ENCODE measurements at regions not wholly inside any gene's neighbourhood (a gene's known extent, or its start where the extent isn't known, plus 50 kb on each side); places are given as distances from the start of the nearest gene placed in this dataset.

DNA sequence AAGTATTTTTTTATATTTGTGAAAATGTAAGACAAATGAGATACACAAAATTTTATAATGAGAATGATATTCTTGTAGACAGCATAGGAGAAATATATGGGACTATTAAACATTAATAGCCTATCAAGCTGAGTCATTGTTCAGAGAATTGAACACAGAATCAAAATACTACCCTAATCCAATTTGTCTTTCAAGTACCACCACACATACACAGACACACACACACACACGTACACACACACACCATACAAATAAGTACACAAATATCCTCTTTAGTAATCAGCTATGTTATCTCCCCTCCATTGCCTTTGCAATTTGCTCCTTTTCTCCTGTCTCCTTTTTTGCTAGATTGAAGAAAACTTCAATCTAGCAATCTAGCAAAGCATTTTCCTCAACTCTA lies 499.3 kb downstream of the FOXG1 start:
- Histone ChIP-seq H3K4me3 (no peak overlapping the region), H3K27me3 (no peaks in the 10 kb centered on the region), H3K9me3 (no peaks in the 10 kb centered on the region), H3K4me1 (no peaks in the 10 kb centered on the region), H3K27ac (no peak overlapping the region), H3K36me3 (no peaks in the 10 kb centered on the region)
- TF ChIP-seq, protein P1, sequence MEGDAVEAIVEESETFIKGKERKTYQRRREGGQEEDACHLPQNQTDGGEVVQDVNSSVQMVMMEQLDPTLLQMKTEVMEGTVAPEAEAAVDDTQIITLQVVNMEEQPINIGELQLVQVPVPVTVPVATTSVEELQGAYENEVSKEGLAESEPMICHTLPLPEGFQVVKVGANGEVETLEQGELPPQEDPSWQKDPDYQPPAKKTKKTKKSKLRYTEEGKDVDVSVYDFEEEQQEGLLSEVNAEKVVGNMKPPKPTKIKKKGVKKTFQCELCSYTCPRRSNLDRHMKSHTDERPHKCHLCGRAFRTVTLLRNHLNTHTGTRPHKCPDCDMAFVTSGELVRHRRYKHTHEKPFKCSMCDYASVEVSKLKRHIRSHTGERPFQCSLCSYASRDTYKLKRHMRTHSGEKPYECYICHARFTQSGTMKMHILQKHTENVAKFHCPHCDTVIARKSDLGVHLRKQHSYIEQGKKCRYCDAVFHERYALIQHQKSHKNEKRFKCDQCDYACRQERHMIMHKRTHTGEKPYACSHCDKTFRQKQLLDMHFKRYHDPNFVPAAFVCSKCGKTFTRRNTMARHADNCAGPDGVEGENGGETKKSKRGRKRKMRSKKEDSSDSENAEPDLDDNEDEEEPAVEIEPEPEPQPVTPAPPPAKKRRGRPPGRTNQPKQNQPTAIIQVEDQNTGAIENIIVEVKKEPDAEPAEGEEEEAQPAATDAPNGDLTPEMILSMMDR (IDR thresholded peaks at IDR 0.05) = no peak
- no peak for DNase-seq
- intact Hi-C loops (cut with DNase I) = no loop called here
- ATAC-seq = no peak

DNA sequence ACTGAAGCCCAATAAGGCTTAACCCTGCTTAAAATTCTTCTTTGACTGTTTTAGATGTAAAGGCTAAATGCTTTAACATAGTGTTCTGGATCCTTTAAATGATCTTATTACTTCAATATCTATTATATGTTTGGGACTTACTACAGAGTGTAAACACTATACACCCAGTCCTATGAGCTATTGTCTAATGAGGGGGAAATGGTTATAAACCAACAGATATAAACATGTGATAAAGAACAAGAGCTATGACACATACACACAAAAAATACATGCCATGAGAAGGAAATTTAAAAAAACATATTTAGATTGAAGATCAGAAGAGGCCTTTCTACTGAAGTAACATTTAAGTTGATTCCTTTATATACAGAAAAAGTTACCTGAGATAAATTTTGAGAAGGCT lies 505.1 kb downstream of the FOXG1 start:
- H3K27ac ChIP-seq = no peak overlapping the region
- H3K4me3 ChIP-seq = no peak overlapping the region
- DNase-seq (no peak), ATAC-seq (no peak)
- H3K36me3 ChIP-seq = no peaks in the 10 kb centered on the region
- intact Hi-C loops (cut with DNase I) = no loop called here
- no peaks in the 10 kb centered on the region for H3K9me3 ChIP-seq
- H3K27me3 ChIP-seq = no peaks in the 10 kb centered on the region
- TF ChIP-seq, protein P1 (IDR thresholded peaks at IDR 0.05) = no peak
- H3K4me1 ChIP-seq = no peaks in the 10 kb centered on the region

GRCh38 chr14:29273513-29273912 lies 506.9 kb downstream of the FOXG1 start:
- ATAC-seq = no peak
- H3K36me3 ChIP-seq = no peaks in the 10 kb centered on the region
- H3K27me3 ChIP-seq = no peaks in the 10 kb centered on the region
- H3K9me3 ChIP-seq = no peaks in the 10 kb centered on the region
- H3K4me1 ChIP-seq = no peaks in the 10 kb centered on the region
- TF ChIP-seq, protein P1 (IDR thresholded peaks at IDR 0.05) = no peak
- intact Hi-C loops (cut with DNase I) = no loop called here
- H3K4me3 ChIP-seq = no peak overlapping the region
- no peak for DNase-seq
- H3K27ac ChIP-seq = no peak overlapping the region

- H3K36me3 ChIP-seq = no peaks in the 10 kb centered on the region
- DNase-seq = no peak
- H3K27me3 ChIP-seq = no peaks in the 10 kb centered on the region
- TF ChIP-seq, protein P1 (IDR thresholded peaks at IDR 0.05) = no peak
- no peak for ATAC-seq
- no peaks in the 10 kb centered on the region for H3K9me3 ChIP-seq
- no peak overlapping the region for H3K4me3 ChIP-seq
- no peaks in the 10 kb centered on the region for H3K4me1 ChIP-seq
- H3K27ac ChIP-seq = no peak overlapping the region
- intact Hi-C loops (cut with DNase I) = no loop called here
These were observed 508.5 kb downstream of the FOXG1 start for GRCh38 chr14:29274890-29275596.

DNA sequence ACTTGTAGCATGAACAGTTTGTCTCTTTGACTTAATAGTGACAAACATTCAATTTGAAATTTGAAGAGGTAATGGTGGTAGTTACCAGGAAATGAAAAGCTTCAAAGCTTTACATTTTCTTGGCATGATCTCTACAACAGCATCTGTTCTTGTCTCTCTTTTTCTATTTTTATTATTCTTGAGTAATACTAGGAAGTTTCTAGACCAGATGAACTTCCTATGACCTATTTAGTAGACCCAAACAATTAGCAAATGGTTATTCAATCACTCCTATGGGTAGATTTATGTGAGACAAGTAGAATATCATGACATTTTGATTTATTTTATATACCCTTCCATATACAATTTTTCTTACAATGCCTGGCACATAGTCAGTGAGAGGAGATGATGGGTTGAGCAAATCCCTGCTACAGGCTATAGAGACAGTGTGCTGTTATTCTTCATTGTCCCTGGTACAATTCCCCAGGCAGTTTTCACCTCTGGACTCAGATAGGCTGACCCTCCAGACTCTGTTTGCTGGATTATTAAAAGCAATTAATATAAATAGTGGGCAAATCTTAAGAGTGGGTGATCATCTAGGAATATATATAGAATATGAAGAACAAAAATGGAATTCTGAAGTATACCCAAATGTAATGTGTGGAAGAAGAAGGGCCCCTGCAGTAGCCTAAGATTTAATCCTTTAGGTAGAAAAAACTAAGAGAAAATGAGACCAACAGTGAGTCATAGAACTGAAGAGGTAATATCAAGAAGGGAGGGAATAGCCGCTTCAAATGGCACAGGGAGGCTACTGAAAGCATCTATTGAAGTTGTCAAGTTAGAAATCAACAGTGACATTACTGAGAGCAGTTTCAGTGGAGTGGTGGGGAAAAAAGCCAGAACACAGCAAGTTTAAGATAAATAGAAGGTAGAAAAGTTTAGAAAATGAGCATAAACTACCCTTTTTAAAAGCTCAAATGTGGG lies 512.0 kb downstream of the FOXG1 start:
- DNase-seq (no peak), ATAC-seq (no peak)
- Histone ChIP-seq H3K27me3 (no peaks in the 10 kb centered on the region), H3K4me1 (no peaks in the 10 kb centered on the region), H3K36me3 (no peaks in the 10 kb centered on the region), H3K27ac (no peak overlapping the region), H3K4me3 (no peak overlapping the region), H3K9me3 (no peaks in the 10 kb centered on the region)
- TF ChIP-seq, protein P1 (IDR thresholded peaks at IDR 0.05) = no peak
- intact Hi-C loops (cut with DNase I) = no loop called here

Data from upper lobe of right lung (tissue), 1 donor.